ENCODE measurements at regions not wholly inside any gene's neighbourhood (a gene's known extent, or its start where the extent isn't known, plus 50 kb on each side); places are given as distances from the start of the nearest gene placed in this dataset.

DNA sequence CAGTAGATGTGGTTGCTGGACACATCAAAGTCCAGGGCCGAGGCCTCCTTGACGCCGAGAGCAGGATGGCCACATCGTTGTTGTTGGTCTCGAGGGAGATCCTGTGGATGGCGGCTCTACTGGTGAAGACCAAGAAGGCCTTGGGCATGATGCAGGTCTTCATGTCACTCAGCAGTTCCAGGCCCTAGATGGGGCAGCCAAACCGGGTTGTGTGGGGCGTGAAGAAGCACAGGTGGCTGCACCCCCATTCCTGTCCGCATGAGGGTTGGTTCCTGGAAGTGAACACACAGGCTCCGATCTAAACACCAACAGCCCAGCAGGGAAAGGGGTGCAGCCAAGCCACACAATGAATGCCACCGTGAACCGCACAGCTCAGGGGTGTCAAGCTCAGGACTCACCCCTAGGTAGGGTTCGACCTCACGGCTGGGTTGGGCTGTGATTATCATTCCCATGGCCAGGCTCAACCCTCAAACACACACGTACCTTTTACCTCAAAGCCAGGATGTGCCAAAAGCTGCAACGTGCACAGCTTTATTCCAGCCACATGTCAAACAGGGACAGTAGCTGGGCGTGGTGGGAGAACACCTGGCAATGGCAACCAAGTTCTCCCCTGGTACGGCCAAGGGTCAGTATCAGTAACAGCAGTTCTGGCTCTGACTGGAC lies 132.3 kb downstream of the CRYBB2 start:
- no peak for DNase-seq

DNA sequence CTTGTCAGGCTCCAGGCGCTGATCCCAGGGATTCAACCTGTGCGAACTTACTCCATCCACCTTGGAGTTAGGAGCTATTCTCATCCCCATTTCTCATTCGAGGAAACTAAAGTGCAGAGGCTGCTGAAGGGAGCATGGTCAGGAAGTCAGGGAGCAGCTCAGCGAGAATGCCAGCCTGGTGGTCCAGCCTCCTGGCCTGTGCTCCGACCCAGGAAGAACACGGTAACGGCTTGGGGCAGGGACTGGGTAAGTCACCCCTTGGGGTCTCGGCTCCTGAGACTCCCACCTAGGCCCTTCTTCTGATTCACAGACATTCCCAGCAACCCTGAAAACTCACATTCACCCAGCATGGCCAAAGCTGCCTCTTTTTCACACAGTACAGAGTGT lies 132.8 kb downstream of the CRYBB2 start:
- no peak for DNase-seq

DNA sequence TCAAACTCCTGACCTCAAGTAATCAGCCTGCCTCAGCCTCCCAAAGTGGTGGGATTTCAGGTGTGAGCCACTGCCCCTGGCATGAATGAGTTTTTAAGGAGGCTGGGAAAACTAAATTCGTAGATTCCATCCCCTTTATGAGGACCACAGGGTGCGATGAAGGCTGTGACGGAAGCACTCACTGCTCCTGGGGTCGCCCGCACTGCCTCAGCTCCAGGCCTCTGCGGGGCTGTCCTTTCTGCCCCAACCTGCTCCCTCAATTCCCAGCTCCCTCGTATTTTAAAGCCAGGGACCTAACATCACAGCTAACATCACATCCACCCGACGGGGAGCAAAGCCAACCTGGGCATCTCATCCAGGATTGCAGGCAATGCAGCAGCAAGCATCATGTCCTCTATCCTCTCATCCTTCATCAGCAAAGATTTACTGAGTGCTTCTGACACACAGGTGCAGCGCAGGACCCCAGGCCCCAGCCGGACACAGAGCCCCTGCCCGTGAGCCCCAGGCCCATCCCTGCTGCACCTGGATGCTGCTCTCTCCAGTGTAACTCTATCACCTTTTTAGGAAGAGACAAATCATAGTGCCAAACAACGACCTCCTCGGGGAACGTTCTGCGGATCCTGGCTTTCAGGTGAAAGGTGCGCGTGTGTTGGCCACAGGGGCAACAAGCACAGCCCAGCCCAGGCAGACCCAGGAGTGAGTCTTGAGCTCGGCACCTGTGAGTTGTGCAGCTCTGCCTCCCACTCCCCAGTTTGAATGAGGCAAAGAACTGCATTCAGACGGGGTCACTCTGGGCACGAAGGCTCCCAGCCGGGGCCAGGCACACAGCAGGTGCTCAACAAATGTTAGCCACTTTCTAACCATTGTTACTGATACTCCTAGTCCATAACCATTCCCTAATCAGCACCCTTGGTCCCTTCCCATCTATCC lies 134.3 kb downstream of the CRYBB2 start:
- DNase-seq, result no peak

DNA sequence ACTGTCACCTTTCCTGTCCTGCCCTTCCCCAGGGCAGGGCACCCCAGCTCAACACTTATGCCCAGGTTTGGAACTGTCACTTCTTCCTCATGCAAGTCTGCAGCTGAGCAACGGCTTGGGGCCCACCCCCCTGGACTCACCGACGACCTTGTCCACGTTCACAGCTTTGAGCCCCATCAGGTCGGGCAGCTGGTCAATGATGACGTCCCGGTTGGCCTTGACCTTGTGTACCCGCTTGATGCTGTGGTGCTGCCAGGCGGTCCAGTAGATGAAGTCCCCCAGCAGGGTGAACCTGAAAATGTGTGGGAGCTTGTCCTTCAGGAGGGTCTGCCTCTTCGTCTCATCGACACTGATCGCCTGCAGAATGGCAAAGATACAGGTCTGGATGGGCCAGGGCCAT lies 135.0 kb downstream of the CRYBB2 start:
- no peak for DNase-seq

DNA sequence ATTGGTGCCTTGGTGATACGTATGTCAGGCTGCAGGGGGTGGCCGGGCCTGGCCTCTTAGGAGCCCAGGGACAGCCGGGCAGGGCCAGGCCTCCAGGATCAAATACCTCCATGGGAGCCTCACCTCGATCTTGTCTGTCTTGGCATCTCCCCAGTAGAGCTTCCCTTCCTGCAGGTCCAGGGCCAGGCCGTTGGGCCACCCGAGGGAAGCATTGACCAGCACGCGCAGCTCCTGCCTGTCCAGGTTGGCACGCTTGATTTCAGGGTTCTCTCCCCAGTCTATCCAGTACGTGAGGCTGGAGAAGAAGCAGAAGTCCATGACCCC lies 137.7 kb downstream of the CRYBB2 start:
- DNase-seq, result no peak

DNA sequence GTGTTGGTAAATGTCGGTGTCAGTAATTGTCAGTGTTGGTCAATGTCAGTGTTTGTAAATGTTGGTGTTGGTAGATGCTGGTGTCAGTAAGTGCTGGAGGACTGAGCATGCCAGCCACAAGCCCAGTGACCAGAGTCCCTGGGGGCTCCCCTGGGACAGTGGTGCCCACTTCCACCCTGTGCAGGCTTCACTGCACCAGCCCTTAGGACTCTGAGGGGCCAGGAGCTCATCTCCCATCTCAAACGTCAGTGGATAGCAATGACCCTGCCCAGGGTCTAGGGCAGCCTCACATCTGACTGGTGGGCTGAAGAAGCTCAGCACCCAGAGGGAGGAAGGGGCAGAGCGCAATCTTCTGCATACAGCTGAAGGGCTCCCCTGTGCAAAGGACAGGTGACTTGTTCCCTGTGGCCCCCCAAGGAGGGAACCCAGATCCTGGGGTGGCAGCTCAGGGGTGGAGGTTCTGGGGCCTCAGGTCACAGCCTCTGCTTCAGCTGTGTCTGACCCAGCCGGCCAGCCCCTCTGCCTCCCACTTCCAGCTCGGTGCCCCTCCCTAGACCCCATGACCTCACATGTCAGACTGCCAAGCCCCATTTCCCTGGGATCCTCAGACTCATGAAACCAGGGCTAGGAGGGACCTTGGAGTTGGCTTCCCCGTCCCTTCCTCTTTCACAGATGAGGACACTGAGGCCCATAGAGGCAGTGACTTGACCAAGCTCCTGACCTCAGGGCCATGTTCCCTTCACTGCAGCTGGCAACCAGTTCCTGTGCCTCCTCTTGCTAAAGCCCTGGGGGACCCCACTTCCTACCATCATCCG lies 138.4 kb downstream of the CRYBB2 start:
- DNase-seq, result no peak

DNA sequence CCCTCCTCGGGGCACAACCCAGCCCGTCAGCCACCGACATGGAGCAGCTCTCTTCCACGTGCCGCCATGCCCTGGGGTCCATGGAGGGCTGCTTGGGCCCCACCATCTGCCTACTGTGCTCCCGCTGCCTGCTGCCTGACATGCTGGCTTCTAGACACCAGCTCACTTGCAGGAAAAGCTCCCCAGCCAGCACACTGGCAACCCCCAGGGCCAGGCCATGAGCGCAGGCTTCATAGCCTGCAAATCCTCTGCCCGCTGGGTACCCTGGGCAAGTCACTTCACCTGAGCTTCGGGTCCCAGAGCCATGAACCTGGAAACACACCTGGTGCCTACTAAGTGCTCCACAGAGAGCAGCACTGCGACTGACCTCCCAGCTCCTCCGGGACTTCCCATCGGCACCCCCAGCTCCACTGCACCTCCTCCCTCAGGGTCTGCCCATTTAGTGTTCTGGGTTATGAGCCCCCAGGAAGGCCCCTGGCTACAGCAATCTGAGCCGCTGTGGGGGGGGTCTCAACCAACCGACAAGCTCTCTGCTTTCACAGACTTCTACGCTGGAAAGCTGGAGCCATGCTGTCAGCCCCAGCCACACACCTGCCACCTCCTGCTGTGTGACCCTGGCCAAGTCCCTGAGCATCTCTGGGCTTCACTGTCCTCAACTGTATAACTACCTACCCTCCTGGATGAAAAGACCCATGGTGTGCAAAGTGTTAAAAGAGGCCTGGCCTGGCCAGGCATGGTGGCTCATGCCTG lies 139.2 kb downstream of the CRYBB2 start:
- no peak for DNase-seq

DNA sequence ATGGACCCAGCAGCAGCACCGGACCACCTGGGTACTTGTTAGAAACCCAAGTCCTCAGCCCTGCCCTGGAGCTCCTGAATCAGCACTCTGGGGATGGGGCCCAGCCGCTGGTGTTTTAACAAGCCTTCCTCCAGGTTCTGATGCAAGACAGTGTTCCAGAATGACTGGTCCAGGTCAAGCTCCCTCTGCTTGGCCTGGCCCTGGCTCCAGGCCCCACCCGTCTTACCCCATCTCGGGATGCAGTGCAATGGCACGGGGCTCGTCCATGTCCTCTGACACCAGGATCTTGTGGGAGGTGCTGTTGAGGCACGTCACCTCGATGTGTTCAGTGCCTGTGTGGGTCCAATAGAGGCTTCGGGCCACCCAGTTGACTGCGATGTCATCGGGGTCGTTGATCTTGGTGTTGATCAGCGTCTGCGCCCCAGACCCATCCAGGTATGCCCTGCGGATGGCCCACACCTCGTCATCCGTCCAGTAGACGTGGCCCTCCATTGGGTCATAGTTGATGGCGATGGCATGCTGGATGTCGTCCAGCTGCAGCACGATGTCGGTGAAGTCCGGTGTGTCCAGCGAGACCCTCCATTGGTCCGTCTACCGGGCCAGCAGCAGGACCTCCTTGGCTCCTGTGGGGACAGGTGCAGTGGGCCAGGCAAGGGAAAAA lies 140.3 kb downstream of the CRYBB2 start:
- DNase-seq, result no peak

DNA sequence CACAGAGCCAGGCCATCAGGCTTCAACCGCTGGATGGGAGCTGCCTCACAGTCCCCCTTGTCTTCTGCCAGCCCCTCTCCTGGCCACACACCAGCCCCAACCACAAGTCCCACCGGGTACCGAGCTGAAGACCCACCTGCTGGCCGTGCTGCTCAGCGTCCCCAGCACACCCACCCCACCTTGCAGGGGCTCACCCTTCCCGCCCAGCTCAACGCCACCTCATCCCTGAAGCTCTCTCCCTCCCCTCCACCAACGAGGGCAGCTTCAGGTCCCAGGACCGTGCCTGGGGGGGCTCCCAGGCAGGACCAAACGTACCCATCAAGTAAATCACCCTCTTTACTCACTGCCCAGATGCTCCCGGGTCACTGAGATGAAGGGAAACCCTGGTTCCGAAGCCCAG lies 141.0 kb downstream of the CRYBB2 start:
- DNase-seq, result no peak

DNA sequence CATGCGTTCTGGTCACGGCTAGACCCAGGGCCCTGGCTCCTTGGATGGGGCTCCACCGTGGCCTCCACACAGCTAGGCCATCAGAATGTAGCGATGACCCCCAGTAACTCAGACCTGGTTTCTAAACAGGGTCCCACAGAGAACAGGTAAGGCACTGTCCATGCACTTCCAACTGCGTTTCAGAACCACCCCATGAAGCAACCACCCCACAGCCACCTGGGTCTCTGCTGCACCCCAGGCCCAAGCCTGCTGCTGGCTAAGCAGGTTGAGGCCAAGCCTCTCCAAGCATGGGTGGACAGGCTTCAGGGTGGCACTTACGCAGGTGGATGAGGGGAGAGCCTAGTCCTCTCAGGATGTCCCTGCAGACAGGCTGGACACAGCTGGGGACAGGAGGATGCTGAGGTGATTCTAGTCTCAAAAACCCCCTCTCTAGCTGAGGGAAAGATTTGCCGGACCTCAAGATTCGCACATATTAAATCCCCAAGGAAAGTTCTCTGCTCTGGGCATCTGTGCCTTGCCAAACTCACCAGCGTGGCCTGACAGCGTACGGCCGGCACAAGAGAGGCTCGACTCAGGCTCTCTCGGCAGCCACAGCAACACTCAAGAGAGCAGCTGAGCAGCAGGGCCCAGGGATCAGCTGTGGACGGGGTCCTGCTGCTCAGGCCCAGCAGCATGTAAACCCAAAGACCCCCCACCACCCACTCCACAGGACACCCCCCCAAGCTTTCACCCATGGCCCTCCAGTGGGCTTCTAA lies 141.6 kb downstream of the CRYBB2 start:
- DNase-seq, result no peak

DNA sequence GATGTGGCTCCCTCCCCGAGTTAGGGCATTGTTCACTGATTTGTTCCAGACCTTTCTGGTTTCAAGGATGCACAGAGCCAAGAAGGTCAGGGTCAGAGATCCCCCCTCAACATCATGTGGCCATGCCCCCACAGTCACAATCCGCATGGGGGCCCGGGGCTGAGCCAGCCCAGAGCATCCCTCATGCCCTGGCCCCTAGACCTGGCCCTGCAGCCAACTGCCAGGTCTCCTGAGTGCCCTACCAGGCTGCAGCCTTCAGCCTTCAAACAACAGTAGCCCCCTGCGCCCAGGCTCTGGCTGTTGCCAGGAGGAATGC lies 142.4 kb downstream of the CRYBB2 start:
- DNase-seq, result no peak

DNA sequence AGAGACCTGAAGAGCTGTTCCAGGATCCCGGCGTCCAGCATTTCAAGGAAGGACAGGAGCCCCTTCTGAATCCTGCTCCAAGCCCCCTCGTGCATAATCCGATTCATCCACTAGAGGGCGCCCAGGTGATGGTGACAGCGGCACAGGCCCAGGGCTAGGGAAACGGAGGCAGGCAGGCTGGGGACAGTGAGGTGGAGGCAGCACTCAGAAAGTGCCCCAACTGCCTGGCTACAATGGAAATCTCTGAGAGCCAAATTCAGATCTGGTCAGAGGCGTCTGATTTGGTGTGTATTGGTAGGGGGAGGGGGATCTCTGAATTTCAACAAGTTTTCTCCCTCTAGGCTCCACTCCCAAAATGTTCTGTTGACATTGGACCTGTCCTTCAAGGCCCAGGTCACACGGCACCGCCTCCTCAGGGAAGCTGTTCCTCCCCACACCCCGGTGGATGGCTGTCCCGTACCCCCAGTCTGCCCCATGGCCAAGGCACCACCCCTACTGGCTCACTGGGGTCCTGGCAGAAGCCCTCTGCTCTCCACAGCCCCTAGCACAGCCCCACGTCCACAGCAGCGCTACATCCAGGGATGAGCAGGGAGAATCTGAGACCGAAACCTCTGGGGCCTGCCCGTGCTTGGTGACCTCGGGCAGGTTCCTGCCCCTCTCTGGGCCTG lies 142.9 kb downstream of the CRYBB2 start:
- DNase-seq, result peak; percentile 86

DNA sequence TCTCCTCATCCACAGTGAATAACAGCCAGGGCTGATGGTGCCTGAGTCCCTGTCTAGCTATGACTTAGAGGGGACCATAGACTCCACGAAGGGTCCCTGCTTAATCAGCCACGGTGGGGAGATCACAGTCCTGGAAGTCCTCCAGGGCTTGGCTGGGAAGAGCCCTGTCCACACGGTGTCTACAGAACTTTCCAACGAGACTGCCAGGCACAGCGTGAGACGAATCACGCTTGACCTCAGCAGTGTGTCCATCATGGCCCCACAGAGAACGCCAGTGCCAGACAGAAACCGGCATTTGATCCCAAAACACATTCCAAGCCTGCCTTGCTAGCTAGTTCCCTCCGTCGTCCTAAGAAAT lies 143.4 kb downstream of the CRYBB2 start:
- no peak for DNase-seq

DNA sequence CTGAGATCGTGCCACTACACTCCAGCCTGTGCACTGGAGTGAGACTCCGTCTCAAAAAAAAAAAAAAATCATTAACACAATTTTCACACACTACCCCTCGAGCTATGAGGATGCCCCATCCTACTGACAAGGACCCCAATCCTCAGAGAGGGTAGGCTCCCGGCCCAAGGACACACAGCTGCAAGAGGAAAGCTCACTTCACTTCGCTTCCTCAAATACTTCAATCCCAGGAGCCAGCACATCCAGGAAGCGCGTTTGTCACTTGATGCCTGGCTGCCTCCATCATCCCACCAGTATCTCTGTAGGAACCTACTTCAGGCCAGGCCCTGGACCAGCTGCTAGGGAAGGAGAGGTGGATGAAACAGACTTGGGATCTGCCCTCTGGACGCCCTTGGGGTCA lies 144.0 kb downstream of the CRYBB2 start:
- DNase-seq, result no peak

DNA sequence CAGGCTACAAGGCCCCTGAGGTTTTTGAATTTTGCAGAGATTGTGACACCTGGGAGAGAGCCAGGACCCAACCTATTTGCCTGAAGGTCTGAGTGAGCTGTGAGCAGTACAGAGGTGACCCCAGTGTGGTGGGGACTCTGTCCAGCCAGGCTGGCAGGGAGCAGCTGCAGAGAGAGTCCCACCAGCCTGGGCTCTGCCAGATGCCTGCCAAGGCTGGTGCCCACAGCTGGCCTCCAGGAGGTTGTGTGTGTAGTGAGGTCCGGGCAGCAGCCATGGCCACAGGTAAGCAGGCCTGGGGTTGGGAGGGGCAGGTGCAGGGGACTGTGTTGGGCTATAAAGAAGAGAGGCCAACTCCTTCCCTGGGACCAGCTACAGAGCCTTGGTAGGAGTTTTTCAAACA lies 144.8 kb downstream of the CRYBB2 start:
- no peak for DNase-seq

DNA sequence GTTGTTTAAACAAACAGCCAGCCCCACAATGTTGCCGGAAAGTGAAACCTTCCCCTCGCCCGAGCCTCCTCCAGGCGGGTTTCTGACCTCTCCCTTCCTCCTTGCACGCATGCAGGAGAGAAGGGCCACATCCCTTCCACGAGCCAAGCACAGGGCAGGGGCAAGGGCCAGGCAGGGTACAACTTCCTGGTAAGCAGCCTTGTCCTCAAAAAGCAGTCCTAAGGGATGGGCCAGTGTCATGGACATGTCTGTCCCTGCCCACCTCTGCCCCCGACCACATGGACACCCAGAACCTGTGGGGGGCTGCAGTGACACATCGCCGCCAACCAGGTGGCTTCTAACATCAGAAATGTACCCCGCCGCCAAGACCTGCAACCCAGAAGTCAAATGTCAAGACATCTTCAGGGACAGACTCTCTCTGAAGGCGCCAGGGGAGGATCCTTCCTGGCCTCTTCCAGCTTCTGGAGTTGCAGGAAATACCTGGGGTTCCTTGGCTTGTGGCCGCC lies 145.3 kb downstream of the CRYBB2 start:
- no peak for DNase-seq

DNA sequence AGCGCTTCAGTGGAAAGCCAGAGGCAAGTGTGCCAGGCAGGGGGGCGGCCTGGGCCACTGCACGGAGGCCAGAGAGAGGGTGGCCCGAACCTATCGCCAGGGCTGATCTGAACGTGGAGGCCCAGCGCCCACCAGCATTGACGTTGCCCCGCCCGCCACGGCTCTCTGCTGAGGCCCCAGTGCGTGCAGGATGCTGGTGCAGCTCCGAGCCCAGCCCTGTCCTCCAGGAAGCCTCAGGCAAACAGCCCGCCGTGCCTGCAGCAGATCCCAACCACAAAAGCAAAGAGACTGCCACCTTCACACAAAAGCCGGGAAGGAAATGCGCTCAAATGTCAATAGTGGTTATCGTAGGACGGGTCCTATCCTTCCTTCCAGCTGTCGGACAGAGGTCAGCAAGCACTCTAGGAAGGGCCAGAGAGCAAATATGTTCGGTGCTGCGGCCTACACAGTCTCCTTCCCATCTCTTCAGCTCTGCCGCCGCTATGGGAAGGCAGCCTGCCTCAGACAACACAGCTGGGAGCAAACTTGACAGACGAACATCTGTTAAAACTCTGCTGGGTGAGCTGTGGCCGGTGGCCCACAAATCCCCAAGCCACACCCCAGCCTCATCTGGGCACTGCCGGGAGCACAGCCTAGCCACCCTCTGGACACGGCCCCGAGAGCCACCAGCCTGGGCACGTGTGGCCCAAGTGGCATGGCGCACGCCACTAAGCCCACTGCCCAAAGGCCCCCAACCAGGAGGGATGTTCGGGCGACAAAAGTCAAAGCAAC lies 146.2 kb downstream of the CRYBB2 start:
- no peak for DNase-seq

DNA sequence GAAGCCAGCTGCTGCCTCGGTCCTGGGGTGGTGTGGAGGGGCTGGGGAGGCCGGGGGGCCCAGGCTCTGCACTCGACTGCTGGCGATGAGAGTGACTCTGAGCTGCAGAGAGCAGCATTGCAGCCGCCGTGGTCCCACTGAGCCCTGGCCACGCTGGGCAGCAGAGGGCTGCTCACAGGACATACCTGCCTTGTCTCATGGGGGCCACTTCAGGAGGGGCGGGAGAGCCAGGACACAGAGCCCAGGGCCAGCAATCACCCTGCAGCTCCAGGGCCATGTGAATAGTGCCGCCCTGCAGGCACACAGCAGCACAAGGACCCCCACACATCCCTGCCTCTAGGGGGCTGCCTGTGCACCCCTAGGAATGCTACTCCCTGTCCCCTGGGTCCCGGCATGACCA lies 147.0 kb downstream of the CRYBB2 start:
- DNase-seq, result no peak

DNA sequence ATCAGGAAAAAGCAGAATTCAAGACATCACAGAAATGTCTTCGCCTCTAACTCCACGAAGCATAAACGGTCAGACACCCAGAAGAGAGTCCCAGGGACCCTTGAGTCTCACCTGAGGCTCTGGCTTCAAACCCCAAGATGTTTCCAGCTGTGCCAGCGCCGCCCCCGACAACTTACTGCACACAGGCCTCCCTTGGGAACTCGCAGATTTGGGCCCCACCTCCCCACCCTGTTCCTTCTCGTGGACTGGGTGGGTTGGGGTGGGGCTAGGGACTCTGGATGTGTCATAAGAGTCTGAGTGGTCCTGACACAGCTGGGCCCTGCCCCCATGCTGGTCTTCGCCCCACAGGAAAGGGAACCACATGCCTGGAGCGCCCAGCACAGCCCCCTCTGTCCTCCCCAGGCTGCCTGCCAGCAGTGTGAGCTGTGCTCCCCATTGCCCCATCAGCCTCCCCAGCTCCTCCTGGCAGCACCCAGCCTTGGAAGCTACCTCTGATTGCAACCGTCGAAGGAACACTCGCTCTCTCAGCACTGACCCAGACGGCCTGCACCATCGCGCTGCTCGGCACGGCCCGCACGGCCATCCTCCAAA lies 147.5 kb downstream of the CRYBB2 start:
- no peak for DNase-seq

DNA sequence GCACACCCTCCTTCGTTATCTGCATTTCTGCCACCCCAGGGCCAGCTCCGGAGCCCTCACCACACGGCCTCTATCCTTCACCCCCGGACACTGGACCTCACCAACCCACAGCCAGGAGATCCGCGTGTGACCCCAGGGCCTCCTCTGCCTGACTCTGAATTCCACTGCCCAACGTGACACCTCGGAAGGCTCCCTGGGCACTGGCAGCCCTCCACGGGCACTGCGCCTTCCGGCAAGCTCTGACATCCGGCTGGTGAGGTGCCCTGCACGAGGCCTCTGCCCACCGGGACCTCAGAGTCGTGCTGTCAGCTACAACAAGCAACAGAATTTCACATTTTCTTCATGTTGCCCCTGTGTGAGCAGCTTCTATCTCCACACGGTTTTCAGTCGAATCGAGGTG lies 148.3 kb downstream of the CRYBB2 start:
- DNase-seq, result no peak

Measured in activated T-cell treated with anti-CD3 and anti-CD28 coated beads, Interleukin-2, amount 50 U/mL, for 48 hours (primary cell).